ENCODE measurements at regions not wholly inside any gene's neighbourhood (a gene's known extent, or its start where the extent isn't known, plus 50 kb on each side); places are given as distances from the start of the nearest gene placed in this dataset.

GRCh38 chr4:108320061-108320460, 151.3 kb upstream of the LEF1 start:
- no peak for DNase-seq
- intact Hi-C loops (cut with DNase I) = no loop called here

GRCh38 chr4:108317377-108317776, 148.6 kb upstream of the LEF1 start:
- no peak for DNase-seq
- intact Hi-C loops (cut with DNase I) = no loop called here

- intact Hi-C loops (cut with DNase I) = no loop called here
- no peak for DNase-seq
These were observed 147.0 kb upstream of the LEF1 start for GRCh38 chr4:108315694-108316093.

GRCh38 chr4:108314900-108315589, 146.3 kb upstream of the LEF1 start:
- intact Hi-C loops (cut with DNase I) = no loop called here
- DNase-seq = no peak

GRCh38 chr4:108313546-108314339, 145.0 kb upstream of the LEF1 start:
- intact Hi-C loops (cut with DNase I) = no loop called here
- DNase-seq = no peak

- DNase-seq = no peak
- intact Hi-C loops (cut with DNase I) = no loop called here
These were observed 142.6 kb upstream of the LEF1 start for GRCh38 chr4:108311313-108311712.

GRCh38 chr4:108303488-108304177, 134.9 kb upstream of the LEF1 start:
- no peak for DNase-seq
- intact Hi-C loops (cut with DNase I) = no loop called here

- DNase-seq = no peak
- intact Hi-C loops (cut with DNase I) = no loop called here
These were observed 133.0 kb upstream of the LEF1 start for GRCh38 chr4:108301545-108302251.

- DNase-seq = no peak
- intact Hi-C loops (cut with DNase I) = no loop called here
These were observed 128.9 kb upstream of the LEF1 start for GRCh38 chr4:108297605-108298004.

GRCh38 chr4:108292229-108292628, 123.5 kb upstream of the LEF1 start:
- no peak for DNase-seq
- intact Hi-C loops (cut with DNase I) = no loop called here

- intact Hi-C loops (cut with DNase I) = no loop called here
These were observed 122.4 kb upstream of the LEF1 start for GRCh38 chr4:108291137-108291536.

GRCh38 chr4:108287834-108288413, 119.2 kb upstream of the LEF1 start:
- no peak for DNase-seq
- intact Hi-C loops (cut with DNase I) = no loop called here

More at GRCh38 chr4:108291137-108291536, 122.4 kb upstream of the LEF1 start:
- DNase-seq = no peak

GRCh38 chr4:108280072-108280471, 111.3 kb upstream of the LEF1 start:
- no peak for DNase-seq
- intact Hi-C loops (cut with DNase I) = no loop called here

- no peak for DNase-seq
- intact Hi-C loops (cut with DNase I) = no loop called here
These were observed 108.0 kb upstream of the LEF1 start for GRCh38 chr4:108276690-108277089.

- DNase-seq = no peak
- intact Hi-C loops (cut with DNase I) = no loop called here
These were observed 104.3 kb upstream of the LEF1 start for GRCh38 chr4:108272986-108273385.

- no peak for DNase-seq
- intact Hi-C loops (cut with DNase I) = no loop called here
These were observed 103.8 kb upstream of the LEF1 start for GRCh38 chr4:108272561-108272960.

- intact Hi-C loops (cut with DNase I) = no loop called here
These were observed 103.3 kb upstream of the LEF1 start for GRCh38 chr4:108272046-108272445.

GRCh38 chr4:108270466-108271450, 102.0 kb upstream of the LEF1 start:
- intact Hi-C loops (cut with DNase I) = no loop called here
- DNase-seq = no peak

More at GRCh38 chr4:108272046-108272445, 103.3 kb upstream of the LEF1 start:
- no peak for DNase-seq
